Calu3 (cell line): ENCODE measurements at regions not wholly inside any gene's neighbourhood (a gene's known extent, or its start where the extent isn't known, plus 50 kb on each side); places are given as distances from the start of the nearest gene placed in this dataset.

Source experiments
- BruUV-seq: library from RNA; stranded (reverse); fragments of 400-500 nt; replicated peaks from 2 replicates; lab custom pipeline; 2021; lab: Mats Ljungman, UMichigan
- CTCF ChIA-PET: fragments of 300-600 bp; sonication (Branson Sonifier 250); formaldehyde crosslinking; loops from one replicate; lab custom pipeline; 2022; ENCODE audit warnings: antibody characterized with exemption; lab: Charles Lee
- DNase-seq: peaks from one replicate; pipeline ENCODE4 v3.0.0; 2022
- H3K27ac Mint-ChIP-seq: one replicate; pipeline ENCODE4 v1.8.0; 2022; ENCODE audit warnings: mixed read lengths; ENCODE audit not compliant: unreplicated experiment
- H3K27me3 Mint-ChIP-seq: one replicate; pipeline ENCODE4 v1.8.0; 2022; ENCODE audit warnings: mixed read lengths; ENCODE audit not compliant: unreplicated experiment
- H3K36me3 Mint-ChIP-seq: one replicate; pipeline ENCODE4 v1.8.0; 2022; ENCODE audit warnings: mild to moderate bottlenecking, moderate library complexity, mixed read lengths; ENCODE audit not compliant: insufficient read depth, unreplicated experiment
- H3K4me1 Mint-ChIP-seq: one replicate; pipeline ENCODE4 v1.8.0; 2022; ENCODE audit warnings: mild to moderate bottlenecking, low read depth, mixed read lengths; ENCODE audit not compliant: unreplicated experiment
- H3K4me3 Mint-ChIP-seq: one replicate; pipeline ENCODE4 v1.8.0; 2022; ENCODE audit warnings: mild to moderate bottlenecking, low read depth, moderate library complexity, mixed read lengths; ENCODE audit not compliant: unreplicated experiment
- H3K9me3 Mint-ChIP-seq: one replicate; pipeline ENCODE4 v1.8.0; 2022; ENCODE audit warnings: low read depth, mixed read lengths; ENCODE audit not compliant: unreplicated experiment
- CTCF ChIP-seq: fragments of 200-600 bp; IDR thresholded peaks from one replicate; pipeline ENCODE4 v1.8.0; 2022; ENCODE audit warnings: antibody characterized with exemption; ENCODE audit not compliant: unreplicated experiment
- intact Hi-C: fragments of 100-400 bp; cut with micrococcal nuclease; formaldehyde crosslinking; loops from one replicate; pipeline ENCODE4 v1.10.0; 2022; ENCODE audit not compliant: unreplicated experiment

GRCh38 chr10:129258283-129258923 is 208.6 kb upstream of the MGMT start:
- Mint-ChIP-seq H3K27ac (no peak overlapping the region), H3K4me3 (no peak overlapping the region), H3K27me3 (no peaks in the 10 kb centered on the region), H3K36me3 (no peaks in the 10 kb centered on the region), H3K9me3 (peaks cover 2% of the 10 kb centered on the region), H3K4me1 (no peaks in the 10 kb centered on the region)
- BruUV-seq, result no TSS peak
- intact Hi-C loops, result no loop called here
- CTCF ChIA-PET, result no interaction called here
- no peak for TF ChIP-seq CTCF
- DNase-seq, result no peak

GRCh38 chr10:129259128-129259815 is 207.8 kb upstream of the MGMT start:
- H3K36me3 Mint-ChIP-seq, result no peaks in the 10 kb centered on the region
- intact Hi-C loops, result no loop called here
- no peak for TF ChIP-seq CTCF
- CTCF ChIA-PET, result no interaction called here
- H3K27ac Mint-ChIP-seq, result no peak overlapping the region
- H3K4me3 Mint-ChIP-seq, result no peak overlapping the region
- no peaks in the 10 kb centered on the region for H3K4me1 Mint-ChIP-seq
- no peaks in the 10 kb centered on the region for H3K27me3 Mint-ChIP-seq
- no peaks in the 10 kb centered on the region for H3K9me3 Mint-ChIP-seq
- no peak for DNase-seq
- BruUV-seq, result no TSS peak

- intact Hi-C loops, result no loop called here
- BruUV-seq, result no TSS peak
- Mint-ChIP-seq H3K4me1 (no peaks in the 10 kb centered on the region), H3K4me3 (no peak overlapping the region), H3K36me3 (no peaks in the 10 kb centered on the region), H3K27ac (no peak overlapping the region), H3K9me3 (peaks cover 11% of the 10 kb centered on the region), H3K27me3 (no peaks in the 10 kb centered on the region)
- no peak for TF ChIP-seq CTCF
- no peak for DNase-seq
- CTCF ChIA-PET, result no interaction called here
Measured at GRCh38 chr10:129272176-129272575, 194.9 kb upstream of the MGMT start.

- Mint-ChIP-seq H3K4me3 (no peak overlapping the region), H3K27ac (no peak overlapping the region), H3K36me3 (no peaks in the 10 kb centered on the region), H3K4me1 (no peaks in the 10 kb centered on the region), H3K9me3 (peaks cover 12% of the 10 kb centered on the region), H3K27me3 (no peaks in the 10 kb centered on the region)
- no TSS peak for BruUV-seq
- CTCF ChIA-PET, result no interaction called here
- intact Hi-C loops, result no loop called here
- no peak for TF ChIP-seq CTCF
- no peak for DNase-seq
Measured at GRCh38 chr10:129272866-129273650, 194.0 kb upstream of the MGMT start.
